Liver (tissue), 3 donors: ENCODE measurements at regions not wholly inside any gene's neighbourhood (a gene's known extent, or its start where the extent isn't known, plus 50 kb on each side); places are given as distances from the start of the nearest gene placed in this dataset.

Experiments
- FOXA2 ChIP-seq: IDR thresholded peaks from 2 replicates; pipeline ENCODE4 v1.6.1; 2016; ENCODE audit warnings: antibody characterized with exemption
- NR2F2 ChIP-seq: IDR thresholded peaks from 2 replicates; pipeline ENCODE4 v1.6.1; 2016; ENCODE audit warnings: antibody characterized with exemption
- RAD21 ChIP-seq, 2 donors: IDR thresholded peaks; 2 replicates each; pipeline ENCODE4 v1.6.1; 2016; ENCODE audit warnings: antibody characterized with exemption in 2 of 2, mild to moderate bottlenecking in 2 of 2
- TF ChIP-seq, protein P1 (sequence below): fragments of 150-350 bp; IDR thresholded peaks from 2 replicates; pipeline ENCODE4 v1.5.1; 2017; ENCODE audit warnings: improper control_type of control experiment, low read depth, low read length; ENCODE audit not compliant: missing input control
- donor health status: healthy.
- donor health status: healthy.

DNA sequence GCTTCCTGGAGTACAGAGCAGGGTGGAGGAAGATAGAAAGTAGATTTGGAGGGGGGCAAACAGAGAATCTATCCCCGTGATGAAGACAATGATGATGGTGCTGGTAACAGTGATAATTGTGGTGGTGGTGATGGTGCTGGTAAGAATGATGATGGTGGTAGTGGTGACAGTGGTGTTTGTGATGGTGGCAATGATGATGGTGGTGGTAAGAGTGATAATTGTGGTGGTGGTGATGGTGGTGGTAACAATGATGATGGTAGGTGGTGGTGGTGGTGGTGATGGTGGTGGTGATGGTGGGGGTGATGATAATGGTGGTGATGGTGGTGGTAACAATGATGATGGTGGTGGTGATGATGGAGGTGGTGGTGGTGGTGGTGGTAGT is 169.8 kb downstream of the TSHZ3 start:
- TF ChIP-seq, protein P1, sequence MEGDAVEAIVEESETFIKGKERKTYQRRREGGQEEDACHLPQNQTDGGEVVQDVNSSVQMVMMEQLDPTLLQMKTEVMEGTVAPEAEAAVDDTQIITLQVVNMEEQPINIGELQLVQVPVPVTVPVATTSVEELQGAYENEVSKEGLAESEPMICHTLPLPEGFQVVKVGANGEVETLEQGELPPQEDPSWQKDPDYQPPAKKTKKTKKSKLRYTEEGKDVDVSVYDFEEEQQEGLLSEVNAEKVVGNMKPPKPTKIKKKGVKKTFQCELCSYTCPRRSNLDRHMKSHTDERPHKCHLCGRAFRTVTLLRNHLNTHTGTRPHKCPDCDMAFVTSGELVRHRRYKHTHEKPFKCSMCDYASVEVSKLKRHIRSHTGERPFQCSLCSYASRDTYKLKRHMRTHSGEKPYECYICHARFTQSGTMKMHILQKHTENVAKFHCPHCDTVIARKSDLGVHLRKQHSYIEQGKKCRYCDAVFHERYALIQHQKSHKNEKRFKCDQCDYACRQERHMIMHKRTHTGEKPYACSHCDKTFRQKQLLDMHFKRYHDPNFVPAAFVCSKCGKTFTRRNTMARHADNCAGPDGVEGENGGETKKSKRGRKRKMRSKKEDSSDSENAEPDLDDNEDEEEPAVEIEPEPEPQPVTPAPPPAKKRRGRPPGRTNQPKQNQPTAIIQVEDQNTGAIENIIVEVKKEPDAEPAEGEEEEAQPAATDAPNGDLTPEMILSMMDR, result no peak
- no peak for TF ChIP-seq RAD21 (IDR thresholded peaks at IDR 0.05)
- no peak for TF ChIP-seq NR2F2
- no peak for TF ChIP-seq FOXA2
